GM21390 (cell line): ENCODE measurements at regions not wholly inside any gene's neighbourhood (a gene's known extent, or its start where the extent isn't known, plus 50 kb on each side); places are given as distances from the start of the nearest gene placed in this dataset.
"Not testable (repeated sequence)": the region's sequence is repeated elsewhere in the genome, so short reads cannot be mapped to it uniquely, and the experiment has no call there.

Source experiments
- ATAC-seq: cut with Tn5 transposase; IDR thresholded peaks from one replicate; pipeline ENCODE4 v1.9.1; 2021; ENCODE audit not compliant: unreplicated experiment

DNA sequence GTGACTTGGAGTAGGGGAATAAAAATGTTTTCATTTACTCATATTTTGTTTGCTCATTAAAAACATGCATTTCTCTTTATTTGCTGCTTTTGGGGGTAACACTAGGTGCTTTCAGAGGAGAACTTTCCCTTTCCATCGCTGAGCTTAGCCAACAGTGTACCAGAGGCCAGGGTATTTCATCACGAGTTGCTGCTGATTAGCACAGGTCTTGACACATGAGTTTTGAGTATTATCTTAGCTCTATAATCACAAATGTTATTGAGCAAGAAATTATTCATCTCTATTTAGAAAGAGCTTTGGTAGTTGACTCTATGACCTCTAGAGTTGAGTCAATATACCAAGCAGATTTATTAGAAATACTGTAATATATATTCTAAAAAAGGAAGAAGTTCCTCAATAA, 375.9 kb downstream of the NXPH1 start:
- ATAC-seq: no peak

DNA sequence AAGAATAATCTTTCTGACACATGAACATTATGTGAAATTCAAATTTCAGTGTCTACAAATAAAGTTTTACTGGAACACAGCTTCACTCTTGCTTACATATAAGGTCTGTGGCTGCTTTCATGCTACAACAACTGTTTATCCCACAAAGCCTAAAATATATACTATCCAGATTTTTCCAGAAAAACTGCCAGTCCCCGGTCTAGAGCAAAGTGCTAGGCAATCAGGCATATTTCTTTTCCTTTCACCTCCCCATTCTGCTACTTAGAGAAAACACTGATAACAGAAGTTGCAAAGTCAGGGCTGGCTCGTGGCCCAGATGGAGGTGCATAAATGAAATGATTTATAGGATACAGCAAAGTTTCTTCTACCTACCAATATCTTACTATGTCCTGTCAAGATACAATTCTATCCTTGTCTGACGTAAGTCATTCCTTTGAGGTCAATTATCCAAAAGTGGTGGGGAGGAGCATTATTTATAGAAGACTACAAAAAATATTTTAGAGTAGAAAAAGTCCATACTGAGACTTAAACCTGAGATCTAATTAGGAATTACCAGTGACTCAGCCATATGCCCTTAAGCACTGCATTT, 384.1 kb downstream of the NXPH1 start:
- no peak for ATAC-seq

- no peak for ATAC-seq
These were observed 385.0 kb downstream of the NXPH1 start for GRCh38 chr7:8818406-8818805.

DNA sequence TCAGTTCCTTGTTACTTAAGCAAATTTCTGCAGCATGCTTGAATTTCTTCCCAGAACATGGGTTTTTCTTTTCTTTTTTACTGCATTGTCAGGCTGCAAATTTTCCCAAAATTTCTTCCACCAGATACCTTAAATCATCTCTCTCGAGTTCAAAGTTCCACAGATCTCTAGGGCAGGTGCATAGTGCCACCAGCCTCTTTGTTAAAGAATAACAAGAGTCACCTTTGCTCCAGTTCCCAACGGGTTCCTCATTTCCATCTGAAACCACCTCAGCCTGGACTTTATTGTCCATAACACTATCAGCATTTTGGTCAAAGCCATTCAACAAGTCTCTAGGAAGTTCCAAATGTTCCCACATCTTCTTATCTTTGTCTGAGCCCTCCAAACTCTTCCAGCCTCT, 389.2 kb downstream of the NXPH1 start:
- no peak for ATAC-seq

GRCh38 chr7:8823486-8823885, 390.1 kb downstream of the NXPH1 start:
- no peak for ATAC-seq

DNA sequence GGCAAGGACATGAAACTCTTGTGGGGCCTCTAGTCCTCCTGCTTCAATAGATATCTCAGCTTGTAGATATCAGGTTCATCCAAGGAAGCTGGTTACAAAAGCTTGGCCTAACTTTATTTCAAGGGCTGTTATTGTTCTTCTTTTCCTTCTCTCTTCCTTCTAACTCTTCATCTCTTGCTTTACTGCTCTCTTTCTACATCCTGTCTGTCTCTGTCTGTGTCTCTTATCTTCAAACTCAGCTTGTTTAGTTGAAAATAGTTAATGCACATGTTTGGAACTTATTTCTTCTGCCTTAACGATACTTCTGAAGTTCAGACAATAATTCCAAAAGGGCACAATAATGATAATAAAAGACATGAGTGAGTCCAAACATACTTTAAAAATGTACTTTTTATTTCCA, 393.9 kb downstream of the NXPH1 start:
- ATAC-seq: no peak

DNA sequence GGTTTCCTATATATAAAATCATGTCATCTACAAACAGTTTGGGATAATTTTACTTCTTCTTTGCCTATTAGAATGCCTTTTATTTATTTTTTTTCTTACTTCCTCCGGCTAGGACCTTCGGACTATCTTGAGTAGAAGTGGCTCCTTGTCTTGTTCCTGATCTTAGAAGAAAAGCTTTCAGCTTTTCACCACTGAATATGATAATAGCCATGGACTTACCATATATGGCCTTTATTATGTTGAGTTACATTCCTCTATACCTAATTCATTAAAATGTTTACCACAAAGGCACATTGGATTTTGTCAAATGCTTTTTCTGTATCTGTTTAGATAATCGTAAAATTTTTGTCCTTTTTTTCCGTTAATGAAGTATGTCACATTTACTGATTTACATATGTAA, 395.7 kb downstream of the NXPH1 start:
- no peak for ATAC-seq

- no peak for ATAC-seq
These were observed 398.0 kb downstream of the NXPH1 start for GRCh38 chr7:8831376-8831775.

- no peak for ATAC-seq
These were observed 399.9 kb downstream of the NXPH1 start for GRCh38 chr7:8833355-8833754.

DNA sequence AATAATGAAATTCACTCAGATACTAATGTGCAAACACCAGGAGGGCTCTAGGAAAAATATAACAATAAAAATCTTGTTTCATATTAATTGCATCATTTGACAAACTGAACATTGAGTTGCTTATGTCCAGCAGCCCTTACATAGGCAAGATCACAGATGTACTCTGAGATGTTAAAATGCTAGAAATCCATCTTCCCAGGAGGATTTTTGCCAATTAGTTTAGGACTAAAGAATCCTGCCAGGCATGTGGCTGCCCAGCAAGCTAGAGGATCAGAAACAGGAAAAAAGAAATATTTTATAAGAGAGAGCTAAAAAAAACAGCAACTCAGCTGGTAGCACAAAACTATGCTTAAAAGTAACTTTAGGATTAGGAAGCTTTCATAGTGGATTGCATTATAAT, 407.8 kb downstream of the NXPH1 start:
- no peak for ATAC-seq

- ATAC-seq: no peak
These were observed 438.3 kb downstream of the NXPH1 start for GRCh38 chr7:8871716-8872115.

DNA sequence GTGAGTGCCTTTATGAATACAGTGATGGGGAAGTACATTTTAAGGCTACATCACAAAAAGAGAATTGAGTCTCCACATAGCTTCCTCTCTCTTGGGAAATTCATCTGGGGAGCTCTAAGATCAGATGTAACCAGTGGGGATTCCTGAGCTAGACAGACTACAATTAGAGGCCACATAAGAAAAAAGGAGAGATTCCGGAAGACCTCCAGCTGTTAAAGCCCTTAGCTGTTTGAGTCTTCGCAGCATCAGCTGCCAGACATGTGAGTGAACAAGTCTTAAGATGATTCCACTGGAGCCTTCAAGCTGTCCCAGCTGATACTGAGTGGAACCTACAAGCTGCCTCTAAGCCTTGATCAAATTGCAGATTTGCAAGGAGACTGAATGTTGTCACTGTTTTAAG, 448.5 kb downstream of the NXPH1 start:
- ATAC-seq: no peak

DNA sequence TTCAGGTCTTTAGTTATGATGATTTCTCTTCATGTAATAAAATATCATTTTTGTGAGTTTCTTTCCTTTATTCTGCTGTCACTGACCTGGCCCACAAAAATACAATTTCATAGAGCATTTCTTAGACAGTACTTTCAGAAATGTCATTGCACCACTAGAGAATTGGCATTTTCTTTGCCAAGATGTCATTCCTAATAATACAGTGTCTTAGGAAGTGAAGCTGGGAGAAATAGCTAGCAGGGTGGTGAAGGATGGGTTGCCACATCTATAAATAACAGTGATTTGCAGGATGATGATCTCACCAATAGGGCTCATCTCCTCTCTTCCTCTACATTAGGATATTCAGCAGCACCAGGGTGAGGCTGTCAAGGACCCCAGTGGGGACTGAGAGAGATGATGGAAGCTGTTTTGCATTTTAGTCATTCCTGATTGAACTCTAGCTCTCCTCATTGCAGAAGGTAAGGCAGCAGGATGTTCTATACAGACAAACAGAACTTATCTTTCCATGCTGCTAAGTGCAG, 452.1 kb downstream of the NXPH1 start:
- no peak for ATAC-seq

- ATAC-seq: not testable (repeated sequence)
These were observed 456.9 kb downstream of the NXPH1 start for GRCh38 chr7:8890346-8890745.

- no peak for ATAC-seq
These were observed 460.4 kb downstream of the NXPH1 start for GRCh38 chr7:8893775-8894174.

- ATAC-seq: no peak
These were observed 473.1 kb downstream of the NXPH1 start for GRCh38 chr7:8906396-8907075.

GRCh38 chr7:8908889-8909288, 475.5 kb downstream of the NXPH1 start:
- no peak for ATAC-seq

- ATAC-seq: no peak
These were observed 480.3 kb downstream of the NXPH1 start for GRCh38 chr7:8913682-8914081.

DNA sequence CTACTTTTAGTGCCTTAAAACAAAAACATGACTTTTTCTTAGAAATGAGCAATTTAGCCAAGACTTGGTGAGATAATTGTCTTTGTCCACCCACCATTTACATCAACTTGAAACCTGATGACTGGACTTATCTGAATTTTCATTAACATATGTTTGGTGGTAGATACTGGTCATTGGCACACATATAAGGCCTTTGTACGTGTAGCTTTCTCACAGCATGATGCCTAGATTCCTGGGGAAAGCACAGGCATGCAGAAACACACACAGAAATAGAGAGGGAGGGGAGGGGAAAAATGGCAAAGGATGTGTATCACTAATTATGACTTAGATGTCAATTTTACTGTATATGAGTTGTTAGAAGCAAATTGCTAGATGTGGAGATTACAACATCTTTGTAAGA, 488.4 kb downstream of the NXPH1 start:
- no peak for ATAC-seq

DNA sequence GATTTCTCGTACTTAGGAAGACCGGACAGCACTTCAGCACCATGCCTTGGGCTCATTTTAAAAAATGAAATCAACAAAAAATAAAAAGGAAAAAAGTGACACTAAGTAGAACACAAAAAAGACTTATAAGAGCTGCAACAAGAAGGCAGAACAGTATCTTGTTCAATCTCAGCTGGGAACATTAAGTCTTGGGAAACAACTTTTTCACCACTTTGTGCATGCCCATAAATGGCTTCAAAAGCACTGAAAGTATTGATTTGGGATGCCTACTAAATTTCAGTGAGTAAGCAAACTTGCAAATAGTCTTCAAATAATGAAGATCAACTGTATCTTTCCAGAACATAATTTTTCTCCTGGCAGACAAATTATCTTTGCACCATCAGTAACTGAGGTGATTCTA, 489.3 kb downstream of the NXPH1 start:
- no peak for ATAC-seq

DNA sequence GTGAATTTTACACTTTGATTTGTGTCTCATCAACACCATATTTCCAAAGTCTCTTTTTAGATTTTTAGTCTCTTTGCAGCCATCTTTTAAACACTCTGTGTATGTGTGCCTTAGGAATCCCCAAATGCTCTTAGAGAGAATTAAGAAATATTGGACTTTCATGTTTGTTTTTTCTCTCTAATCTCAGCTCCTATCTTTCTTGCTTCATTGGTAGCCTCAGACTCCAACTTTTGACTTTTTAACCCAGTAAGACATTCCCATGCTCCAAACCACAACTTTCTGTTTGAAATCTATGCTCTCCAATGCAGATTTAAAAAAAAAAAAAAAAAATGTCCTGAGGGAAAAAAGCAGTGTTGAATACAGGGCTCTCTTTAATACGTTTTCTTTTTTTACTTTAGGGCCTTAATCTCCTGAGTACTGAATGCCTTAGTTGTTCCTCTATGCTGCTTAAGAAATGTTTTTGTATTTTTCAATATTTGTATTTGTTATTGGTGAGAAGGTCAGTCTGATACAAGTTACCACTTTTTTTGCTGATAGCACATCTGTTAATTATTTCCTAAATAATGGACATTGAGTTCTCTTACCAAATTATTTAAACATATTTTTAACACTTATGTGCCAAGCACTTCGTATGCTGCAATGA, 489.9 kb downstream of the NXPH1 start:
- ATAC-seq: no peak

DNA sequence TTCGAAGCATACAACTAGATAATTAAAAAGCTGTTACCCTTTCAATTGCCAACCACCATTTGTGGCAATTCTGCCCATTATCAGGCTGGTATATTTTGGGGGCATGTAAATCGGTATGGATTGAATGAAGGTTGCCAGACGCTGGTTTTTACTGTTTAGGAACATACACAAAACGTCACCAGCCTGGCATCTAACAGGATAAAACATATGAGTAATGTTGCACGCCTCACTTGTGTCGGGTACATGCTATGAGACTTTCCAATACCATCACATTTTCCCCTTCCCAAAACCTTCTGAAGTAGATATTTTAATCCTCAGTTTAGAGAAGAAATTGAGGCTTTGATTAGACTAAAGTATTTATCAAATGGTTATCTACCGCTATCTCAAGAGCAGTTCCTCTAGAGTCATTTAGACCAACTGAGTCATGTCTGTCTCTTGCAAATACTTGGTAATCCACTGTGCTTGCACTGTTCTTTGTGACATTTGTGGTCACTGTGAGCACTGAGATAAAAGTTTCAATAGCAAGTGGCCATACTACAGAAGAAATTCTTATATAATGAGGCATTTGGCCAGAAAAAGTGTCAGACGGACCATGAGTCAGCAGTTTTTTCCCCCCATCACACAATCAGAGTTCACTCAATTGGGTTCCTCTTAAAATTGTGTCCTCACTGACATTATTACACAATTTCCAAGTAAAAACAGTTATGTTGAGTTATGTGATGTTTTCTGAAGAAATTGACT, 498.7 kb downstream of the NXPH1 start:
- ATAC-seq: no peak
